Gastroesophageal sphincter (tissue), 3 donors: ENCODE measurements at regions not wholly inside any gene's neighbourhood (a gene's known extent, or its start where the extent isn't known, plus 50 kb on each side); places are given as distances from the start of the nearest gene placed in this dataset.
"Not testable (repeated sequence)": the region's sequence is repeated elsewhere in the genome, so short reads cannot be mapped to it uniquely, and the experiment has no call there.

Source experiments
- POLR2AphosphoS5 ChIP-seq: sonication (generic); formaldehyde crosslinking; IDR thresholded peaks from one replicate; pipeline ENCODE4 v1.6.1; 2017; ENCODE audit warnings: antibody characterized with exemption
- TF ChIP-seq, protein P1 (sequence below), 4 experiments: fragments of 200-600 bp in 2 of 4; fragments of 450-650 bp in 2 of 4; sonication (generic) in 1 of 4; IDR thresholded peaks; one replicate each; pipeline ENCODE4 v1.5.1; 2017 to 2019; ENCODE audit warnings: antibody characterized with exemption in 4 of 4, mild to moderate bottlenecking in 2 of 4, moderate library complexity in 2 of 4

DNA sequence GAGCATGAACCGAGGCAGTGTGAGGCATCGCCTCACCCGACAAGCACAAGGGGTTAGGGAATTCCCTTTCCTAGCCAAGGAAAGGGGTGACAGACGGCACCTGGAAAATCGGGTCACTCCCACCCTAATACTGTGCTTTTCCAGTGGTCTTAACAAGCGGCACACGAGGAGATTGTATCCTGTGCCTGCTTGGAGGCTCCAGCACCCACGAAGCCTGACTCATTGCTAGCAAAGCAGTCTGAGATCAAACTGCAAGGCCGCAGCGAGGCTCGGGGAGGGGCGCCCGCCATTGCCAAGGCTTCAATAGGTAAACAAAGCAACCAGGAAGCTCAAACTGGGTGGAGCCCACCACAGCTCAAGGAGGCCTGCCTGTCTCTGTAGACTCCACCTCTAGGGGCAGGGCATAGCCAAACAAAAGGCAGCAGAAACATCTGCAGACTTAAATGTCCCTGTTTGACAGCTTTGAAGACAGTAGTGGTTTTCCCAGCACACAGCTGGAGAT, 109.0 kb upstream of the IRAK1BP1 start:
- TF ChIP-seq, protein P1, sequence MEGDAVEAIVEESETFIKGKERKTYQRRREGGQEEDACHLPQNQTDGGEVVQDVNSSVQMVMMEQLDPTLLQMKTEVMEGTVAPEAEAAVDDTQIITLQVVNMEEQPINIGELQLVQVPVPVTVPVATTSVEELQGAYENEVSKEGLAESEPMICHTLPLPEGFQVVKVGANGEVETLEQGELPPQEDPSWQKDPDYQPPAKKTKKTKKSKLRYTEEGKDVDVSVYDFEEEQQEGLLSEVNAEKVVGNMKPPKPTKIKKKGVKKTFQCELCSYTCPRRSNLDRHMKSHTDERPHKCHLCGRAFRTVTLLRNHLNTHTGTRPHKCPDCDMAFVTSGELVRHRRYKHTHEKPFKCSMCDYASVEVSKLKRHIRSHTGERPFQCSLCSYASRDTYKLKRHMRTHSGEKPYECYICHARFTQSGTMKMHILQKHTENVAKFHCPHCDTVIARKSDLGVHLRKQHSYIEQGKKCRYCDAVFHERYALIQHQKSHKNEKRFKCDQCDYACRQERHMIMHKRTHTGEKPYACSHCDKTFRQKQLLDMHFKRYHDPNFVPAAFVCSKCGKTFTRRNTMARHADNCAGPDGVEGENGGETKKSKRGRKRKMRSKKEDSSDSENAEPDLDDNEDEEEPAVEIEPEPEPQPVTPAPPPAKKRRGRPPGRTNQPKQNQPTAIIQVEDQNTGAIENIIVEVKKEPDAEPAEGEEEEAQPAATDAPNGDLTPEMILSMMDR (IDR thresholded peaks at IDR 0.05): not testable (repeated sequence)
- not testable (repeated sequence) for TF ChIP-seq POLR2AphosphoS5
